NCI-H345 (cell line): ENCODE measurements at regions not wholly inside any gene's neighbourhood (a gene's known extent, or its start where the extent isn't known, plus 50 kb on each side); places are given as distances from the start of the nearest gene placed in this dataset.
"Not testable (repeated sequence)": the region's sequence is repeated elsewhere in the genome, so short reads cannot be mapped to it uniquely, and the experiment has no call there.

Experiments used
- DNase-seq: peaks from one replicate; lab custom pipeline; 2025; lab: John Stamatoyannopoulos, UW

DNA sequence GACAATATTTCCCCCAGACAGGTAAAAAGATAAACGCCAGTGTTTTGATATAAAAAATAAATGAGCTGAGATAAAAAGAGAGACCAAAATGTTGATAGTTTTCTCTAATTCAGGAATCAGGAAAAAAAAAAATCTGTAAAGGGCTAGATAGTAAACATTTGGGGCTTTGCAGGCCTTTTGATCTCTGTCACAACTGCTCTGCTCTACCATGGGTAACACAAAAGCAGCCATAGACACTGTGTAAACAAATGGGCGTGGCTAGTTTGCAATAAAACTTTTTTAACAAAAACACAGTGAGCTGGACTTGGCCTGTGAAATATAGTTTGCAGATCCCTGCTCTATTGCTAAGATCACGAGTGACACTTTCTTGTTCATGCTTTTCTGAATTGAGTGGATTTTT, 219.1 kb upstream of the STXBP5 start:
- DNase-seq, result peak; percentile 69

GRCh38 chr6:146985966-146986365, 218.3 kb upstream of the STXBP5 start:
- no peak for DNase-seq

DNA sequence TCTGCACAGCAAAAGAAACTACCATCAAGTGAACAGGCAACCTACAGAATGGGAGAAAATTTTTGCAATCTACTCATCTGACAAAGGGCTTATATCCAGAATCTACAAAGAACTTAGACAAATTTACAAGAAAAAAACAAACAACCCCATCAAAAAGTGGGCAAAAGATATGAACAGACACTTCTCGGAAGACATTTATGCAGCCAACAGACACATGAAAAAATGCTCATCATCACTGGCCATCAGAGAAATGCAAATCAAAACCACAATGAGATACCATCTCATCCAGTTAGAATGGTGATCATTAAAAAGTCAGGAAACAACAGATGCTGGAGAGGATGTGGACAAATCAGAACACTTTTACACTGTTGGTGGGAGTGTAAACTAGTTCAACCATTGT, 216.3 kb upstream of the STXBP5 start:
- not testable (repeated sequence) for DNase-seq

GRCh38 chr6:146989860-146990259, 214.4 kb upstream of the STXBP5 start:
- DNase-seq, result no peak

DNA sequence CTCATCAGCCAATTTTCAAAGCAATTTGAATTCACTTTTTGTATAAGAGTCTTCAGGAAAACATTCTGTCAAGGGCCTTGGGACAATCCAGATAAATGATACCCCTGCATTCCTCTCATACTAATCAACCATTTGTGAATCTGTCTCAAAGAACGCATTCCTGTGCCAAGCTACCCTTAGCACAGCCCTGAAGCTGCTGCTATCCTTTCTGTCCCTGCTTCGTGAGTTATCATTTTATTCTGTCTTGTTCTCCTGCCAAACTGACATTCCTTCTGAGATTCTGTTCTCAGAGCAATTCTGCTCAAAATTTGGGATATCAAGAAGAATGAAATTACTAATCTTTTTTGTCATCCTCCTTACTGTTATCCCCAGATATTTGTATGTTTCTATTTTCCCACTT, 213.9 kb upstream of the STXBP5 start:
- DNase-seq, result no peak

- DNase-seq, result no peak
Measured at GRCh38 chr6:146990821-146991798, 213.1 kb upstream of the STXBP5 start.

- DNase-seq, result no peak
Measured at GRCh38 chr6:146997062-146997461, 207.2 kb upstream of the STXBP5 start.

GRCh38 chr6:146999766-147000165, 204.5 kb upstream of the STXBP5 start:
- DNase-seq, result no peak

GRCh38 chr6:147000545-147001488, 203.4 kb upstream of the STXBP5 start:
- no peak for DNase-seq

- no peak for DNase-seq
Measured at GRCh38 chr6:147001621-147002020, 202.6 kb upstream of the STXBP5 start.

GRCh38 chr6:147003186-147003585, 201.0 kb upstream of the STXBP5 start:
- DNase-seq, result no peak

DNA sequence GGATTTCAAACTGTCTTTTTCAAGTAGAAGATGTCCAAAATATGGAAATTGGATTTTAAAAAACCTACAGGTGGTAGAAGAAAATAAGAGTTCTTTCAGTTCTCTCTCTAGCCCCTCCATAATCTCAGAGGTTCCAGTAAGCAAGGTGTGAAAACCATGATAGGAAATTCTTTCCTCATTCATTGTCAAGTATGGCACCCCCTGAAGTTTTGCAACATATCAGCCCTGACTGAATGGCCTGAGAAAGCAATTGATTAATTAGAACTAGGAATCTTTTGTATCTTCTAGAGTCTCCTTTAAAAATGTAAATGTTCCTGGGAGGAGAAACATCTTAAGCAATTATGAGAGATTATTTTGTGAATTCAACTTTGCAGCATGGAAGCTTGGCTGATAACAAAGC, 198.7 kb upstream of the STXBP5 start:
- no peak for DNase-seq

DNA sequence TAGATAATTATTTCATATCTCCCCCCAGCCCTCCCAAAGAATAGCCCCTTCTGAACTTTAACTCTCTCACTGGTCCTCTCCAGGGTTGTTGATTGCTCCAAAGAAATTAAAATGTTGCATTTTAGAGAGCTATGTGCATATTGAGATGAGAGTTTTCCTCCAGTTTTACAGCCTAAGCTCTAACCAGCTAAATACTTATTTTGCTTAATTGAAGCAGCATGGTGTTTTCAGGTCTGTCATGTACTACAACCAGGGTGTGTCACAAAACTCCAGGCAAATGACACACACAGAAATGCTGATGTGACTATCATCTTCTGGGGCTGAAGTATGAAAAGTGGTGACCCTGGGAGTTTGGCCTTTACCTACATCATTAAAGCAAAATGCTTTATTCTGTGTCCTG, 196.8 kb upstream of the STXBP5 start:
- no peak for DNase-seq

GRCh38 chr6:147009358-147009757, 194.9 kb upstream of the STXBP5 start:
- DNase-seq, result no peak

GRCh38 chr6:147015674-147016073, 188.5 kb upstream of the STXBP5 start:
- DNase-seq, result no peak

DNA sequence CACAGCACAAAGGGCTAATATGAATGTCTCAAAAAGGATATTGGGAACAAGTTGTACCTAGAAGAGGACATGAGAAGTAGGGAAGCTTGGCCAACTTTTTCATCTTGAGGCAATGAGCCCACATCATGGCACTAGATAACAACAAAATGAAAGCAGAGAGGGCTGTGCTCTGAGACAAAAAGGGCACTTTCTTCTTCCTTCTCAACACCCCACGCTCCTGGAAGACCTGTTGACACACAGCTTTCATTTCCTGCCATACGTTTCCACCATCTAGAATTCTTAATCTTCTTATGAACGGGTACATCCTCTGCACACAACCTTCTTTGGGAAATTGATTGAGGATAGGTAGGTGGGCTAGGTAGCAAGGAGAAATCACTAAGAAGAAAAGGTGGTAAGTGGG, 187.8 kb upstream of the STXBP5 start:
- DNase-seq, result no peak

- DNase-seq, result no peak
Measured at GRCh38 chr6:147017153-147017552, 187.1 kb upstream of the STXBP5 start.

- DNase-seq, result no peak
Measured at GRCh38 chr6:147019001-147019400, 185.2 kb upstream of the STXBP5 start.

DNA sequence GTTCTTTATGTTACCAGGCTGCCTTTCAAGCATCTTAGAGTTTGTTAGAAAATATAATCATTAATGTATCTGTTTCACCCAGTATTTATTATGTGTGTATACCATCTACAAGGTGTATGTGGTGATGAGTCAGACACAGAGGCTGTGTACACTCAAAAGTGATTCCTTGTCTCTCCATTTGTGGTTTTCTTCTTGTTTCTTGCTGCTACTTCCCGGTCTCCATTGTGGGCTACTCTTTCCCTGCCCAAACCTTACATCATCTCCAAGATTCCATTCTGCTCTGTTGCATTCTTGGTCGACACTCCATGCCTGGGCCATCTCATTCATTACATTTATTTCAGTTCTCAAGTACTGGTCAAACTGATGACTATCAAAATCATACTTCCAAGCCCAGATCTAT, 182.2 kb upstream of the STXBP5 start:
- DNase-seq, result no peak

DNA sequence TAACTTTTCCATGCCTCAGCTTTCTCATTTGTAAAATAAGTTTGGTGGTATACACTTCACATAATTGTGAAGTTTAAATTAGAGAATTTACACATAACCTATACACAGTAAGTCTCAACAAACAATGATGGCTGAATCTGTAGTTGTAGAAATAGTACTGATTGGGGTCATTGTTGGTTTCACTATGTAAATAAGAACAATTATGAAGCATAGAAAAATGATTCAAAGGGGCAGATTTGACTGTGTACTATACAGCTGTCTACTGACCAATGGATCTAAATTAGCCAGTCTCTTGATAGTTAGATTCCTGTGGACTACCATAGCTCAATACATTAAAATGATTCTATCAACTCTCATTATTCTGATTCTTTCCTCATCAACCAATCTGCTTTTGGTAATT, 181.1 kb upstream of the STXBP5 start:
- DNase-seq, result no peak

DNA sequence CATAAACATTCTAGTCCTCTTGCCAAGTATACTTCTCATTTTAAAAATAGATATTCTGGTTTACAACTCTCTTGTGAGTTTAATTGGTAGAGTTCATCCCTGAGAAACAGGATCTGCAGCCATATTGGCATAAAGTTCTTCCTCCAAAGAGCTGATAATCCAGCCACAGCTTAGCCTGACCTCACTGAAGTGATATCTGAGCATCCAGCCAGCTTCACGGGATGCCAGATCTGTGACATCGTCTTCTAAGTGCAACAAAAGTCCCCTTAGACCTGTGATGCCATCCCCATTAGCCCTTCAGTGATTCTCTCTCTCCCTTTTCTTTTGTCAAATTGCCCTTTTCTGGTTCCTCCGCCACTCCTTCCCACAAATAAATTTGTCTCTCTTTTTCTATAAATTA, 180.6 kb upstream of the STXBP5 start:
- no peak for DNase-seq

DNA sequence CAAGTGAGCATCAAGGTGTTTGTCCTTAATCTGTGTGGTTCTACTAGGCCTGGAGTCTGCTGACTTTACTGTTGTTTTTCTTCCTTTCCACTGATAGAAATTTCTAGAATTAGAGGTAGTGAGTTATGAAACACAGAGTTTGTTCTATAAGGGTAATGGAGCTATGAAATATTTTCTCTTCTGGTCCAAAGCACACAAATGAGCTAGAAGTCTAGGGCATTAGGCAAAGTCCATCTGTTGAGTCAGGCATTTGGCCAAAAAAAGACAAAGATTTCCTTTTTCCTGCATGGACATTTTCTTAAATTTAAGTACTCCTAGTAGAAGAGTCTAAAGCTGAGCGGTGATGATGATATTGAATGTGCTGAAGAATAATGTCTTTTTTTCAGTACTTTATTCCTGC, 174.3 kb upstream of the STXBP5 start:
- no peak for DNase-seq

DNA sequence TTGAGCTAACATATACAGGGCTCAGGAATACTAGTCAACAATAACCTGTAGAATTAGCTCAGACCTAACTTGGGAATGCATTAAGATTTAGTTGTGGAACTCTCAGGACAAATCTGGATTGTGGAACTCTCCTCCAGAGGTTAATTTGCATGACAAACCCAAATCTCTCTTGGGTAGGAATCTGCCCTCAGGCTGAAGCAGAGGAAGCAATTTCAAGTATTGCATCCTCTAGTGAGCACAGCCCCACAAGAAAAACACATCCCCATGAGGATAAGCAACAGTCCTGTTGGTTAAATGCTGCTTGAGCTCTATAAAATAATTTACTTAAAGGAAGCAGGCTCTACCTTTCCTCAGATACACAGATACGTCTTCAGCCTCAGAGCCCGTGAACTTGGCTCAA, 170.9 kb upstream of the STXBP5 start:
- no peak for DNase-seq
